H9 (cell line): ENCODE measurements at regions not wholly inside any gene's neighbourhood (a gene's known extent, or its start where the extent isn't known, plus 50 kb on each side); places are given as distances from the start of the nearest gene placed in this dataset.

Experiments used
- DNase-seq: peaks from one replicate; pipeline ENCODE4 v3.0.0-alpha.2; 2017
- H2AFZ ChIP-seq: one replicate; pipeline ENCODE4 v1.6.1; 2013; ENCODE audit warnings: mild to moderate bottlenecking, low read length, control low read depth, moderate library complexity
- H2AK5ac ChIP-seq: 2 replicates; pipeline ENCODE4 v1.6.1; 2013; ENCODE audit warnings: low read length, control low read depth, mixed read lengths; ENCODE audit not compliant: insufficient read length
- H2BK120ac ChIP-seq: one replicate; pipeline ENCODE4 v1.6.1; 2013; ENCODE audit warnings: low read depth, mild to moderate bottlenecking, low read length, control low read depth, inconsistent platforms; ENCODE audit not compliant: poor library complexity, severe bottlenecking
- H2BK12ac ChIP-seq: 2 replicates; pipeline ENCODE4 v1.6.1; 2013; ENCODE audit warnings: low read length, control low read depth, mixed read lengths, low read depth; ENCODE audit not compliant: insufficient read length
- H2BK15ac ChIP-seq: 2 replicates; pipeline ENCODE4 v1.6.1; 2013; ENCODE audit warnings: low read depth, low read length, control low read depth
- H2BK20ac ChIP-seq: one replicate; pipeline ENCODE4 v1.6.1; 2013; ENCODE audit warnings: low read depth, mild to moderate bottlenecking, low read length, control low read depth, inconsistent platforms; ENCODE audit not compliant: poor library complexity, severe bottlenecking
- H2BK5ac ChIP-seq: 2 replicates; pipeline ENCODE4 v1.6.1; 2013; ENCODE audit warnings: low read length, control low read depth, mixed read lengths; ENCODE audit not compliant: insufficient read length
- H3K14ac ChIP-seq: 2 replicates; pipeline ENCODE4 v1.6.1; 2013; ENCODE audit warnings: low read length, control low read depth; ENCODE audit not compliant: insufficient read depth
- H3K18ac ChIP-seq: 2 replicates; pipeline ENCODE4 v1.6.1; 2013; ENCODE audit warnings: low read depth, mild to moderate bottlenecking, mixed read lengths, low read length, control low read depth; ENCODE audit not compliant: insufficient read length
- H3K23ac ChIP-seq: 2 replicates; pipeline ENCODE4 v1.6.1; 2013; ENCODE audit warnings: low read length, control low read depth, mixed read lengths, low read depth; ENCODE audit not compliant: insufficient read length
- H3K23me2 ChIP-seq: 2 replicates; pipeline ENCODE4 v1.6.1; 2013; ENCODE audit warnings: low read depth, mild to moderate bottlenecking, mixed read lengths, low read length, control low read depth; ENCODE audit not compliant: insufficient read length, poor library complexity, severe bottlenecking
- H3K27ac ChIP-seq: 2 replicates; pipeline ENCODE4 v1.5.1; 2013; ENCODE audit warnings: low read length, control low read depth, mixed read lengths, low read depth; ENCODE audit not compliant: insufficient read length
- H3K27me3 ChIP-seq: 2 replicates; pipeline ENCODE4 v1.6.1; 2013; ENCODE audit warnings: low read length, control low read depth, inconsistent platforms; ENCODE audit not compliant: insufficient read depth
- H3K4ac ChIP-seq: 2 replicates; pipeline ENCODE4 v1.6.1; 2013; ENCODE audit warnings: low read depth, mild to moderate bottlenecking, control low read depth, inconsistent platforms, low read length, moderate library complexity
- H3K4me1 ChIP-seq: 2 replicates; pipeline ENCODE4 v1.6.1; 2013; ENCODE audit warnings: low read length, control low read depth, inconsistent platforms; ENCODE audit not compliant: insufficient read depth
- H3K4me2 ChIP-seq: 2 replicates; pipeline ENCODE4 v1.6.1; 2013; ENCODE audit warnings: low read length, control low read depth, mixed read lengths; ENCODE audit not compliant: insufficient read length, insufficient read depth
- H3K56ac ChIP-seq: 2 replicates; pipeline ENCODE4 v1.6.1; 2013; ENCODE audit warnings: low read depth, mild to moderate bottlenecking, mixed read lengths, low read length, control low read depth; ENCODE audit not compliant: insufficient read length
- H3K79me1 ChIP-seq: 2 replicates; pipeline ENCODE4 v1.6.1; 2013; ENCODE audit warnings: low read depth, mild to moderate bottlenecking, moderate library complexity, low read length, control low read depth, inconsistent platforms; ENCODE audit not compliant: insufficient read depth, poor library complexity, severe bottlenecking
- H3K79me2 ChIP-seq: 2 replicates; pipeline ENCODE4 v1.6.1; 2013; ENCODE audit warnings: low read length, control low read depth, inconsistent platforms; ENCODE audit not compliant: insufficient read depth
- H3K9ac ChIP-seq: 2 replicates; pipeline ENCODE4 v1.6.1; 2013; ENCODE audit warnings: low read length, control low read depth, mixed read lengths; ENCODE audit not compliant: insufficient read length; ENCODE audit errors: extremely low read depth
- H3K9me3 ChIP-seq: one replicate; pipeline ENCODE4 v1.6.1; 2013; ENCODE audit warnings: low read depth, low read length, inconsistent platforms; ENCODE audit not compliant: control insufficient read depth
- H3T11ph ChIP-seq: one replicate; pipeline ENCODE4 v1.6.1; 2013; ENCODE audit warnings: mild to moderate bottlenecking, low read length, control low read depth, inconsistent platforms
- H4K20me1 ChIP-seq: one replicate; pipeline ENCODE4 v1.6.1; 2013; ENCODE audit not compliant: control insufficient read depth, insufficient read length, insufficient read depth
- H4K5ac ChIP-seq: 2 replicates; pipeline ENCODE4 v1.6.1; 2013; ENCODE audit warnings: low read depth, mild to moderate bottlenecking, mixed read lengths, low read length, control low read depth; ENCODE audit not compliant: insufficient read length
- H4K8ac ChIP-seq: replicated peaks from 2 replicates; pipeline ENCODE4 v1.6.1; 2013; ENCODE audit warnings: low read length, control low read depth, mixed read lengths, low read depth; ENCODE audit not compliant: insufficient read length
- H4K91ac ChIP-seq: 2 replicates; pipeline ENCODE4 v1.6.1; 2013; ENCODE audit warnings: low read depth, mild to moderate bottlenecking, moderate library complexity, mixed read lengths, low read length, control low read depth; ENCODE audit not compliant: insufficient read length
- H3K27ac Mint-ChIP-seq, 3 experiments: 2 replicates in 2 of 3; 3 replicates in 1 of 3; pipeline ENCODE4 v1.8.0; 2020 to 2021; ENCODE audit warnings: mixed read lengths in 3 of 3, mild to moderate bottlenecking in 1 of 3, moderate library complexity in 1 of 3
- H3K27me3 Mint-ChIP-seq: 2 replicates; pipeline ENCODE4 v1.8.0; 2021; ENCODE audit warnings: low read depth, mild to moderate bottlenecking, moderate library complexity, mixed read lengths
- H3K36me3 Mint-ChIP-seq, 3 experiments: 2 replicates in 2 of 3; 3 replicates in 1 of 3; pipeline ENCODE4 v1.8.0; 2020 to 2021; ENCODE audit warnings: low read depth in 3 of 3, mixed read lengths in 3 of 3; ENCODE audit not compliant: insufficient read depth in 1 of 3
- H3K4me1 Mint-ChIP-seq, 2 experiments: 2 replicates each; pipeline ENCODE4 v1.8.0; 2020; ENCODE audit warnings: mixed read lengths in 2 of 2
- H3K4me3 Mint-ChIP-seq, 2 experiments: 2 replicates in 1 of 2; 3 replicates in 1 of 2; pipeline ENCODE4 v1.8.0; 2020 to 2021; ENCODE audit warnings: mild to moderate bottlenecking in 2 of 2, mixed read lengths in 2 of 2, moderate library complexity in 1 of 2
- H3K9me3 Mint-ChIP-seq, 2 experiments: 2 replicates in 1 of 2; 3 replicates in 1 of 2; pipeline ENCODE4 v1.8.0; 2020; ENCODE audit warnings: mild to moderate bottlenecking in 2 of 2, mixed read lengths in 2 of 2, moderate library complexity in 1 of 2
- CTCF ChIP-seq: fragments of 200-600 bp; sonication (generic); conservative IDR thresholded peaks from 3 replicates; pipeline ENCODE4 v1.8.0; 2021; ENCODE audit warnings: antibody characterized with exemption, mild to moderate bottlenecking
- WGBS: extraction: QIAGEN DNeasy Blood & Tissue Kit; methylation state at CpG from one replicate; pipeline ENCODE4 v1.1.7; 2013; ENCODE audit warnings: missing lambda C conversion rate, low lambda C conversion rate, mixed read lengths; ENCODE audit not compliant: insufficient read length; ENCODE audit errors: extremely low coverage; 5-methylcytosine and 5-hydroxymethylcytosine counted together

GRCh38 chr5:8517456-8517855, 648.5 kb downstream of the MTRR start:
- Histone ChIP-seq H3K9ac (no peak overlapping the region), H4K91ac (no peak overlapping the region), H3K79me2 (no peaks in the 10 kb centered on the region), H2BK20ac (no peak overlapping the region), H3K56ac (no peak overlapping the region), H3K4me2 (no peak overlapping the region), H4K8ac (no peak overlapping the region), H3K14ac (no peak overlapping the region), H3K79me1 (no peaks in the 10 kb centered on the region), H2BK15ac (no peak overlapping the region), H3K23me2 (no peaks in the 10 kb centered on the region), H2AK5ac (no peak overlapping the region), H2BK5ac (no peak overlapping the region), H2AFZ (no peak overlapping the region), H3T11ph (no peak overlapping the region), H3K18ac (no peak overlapping the region), H3K9me3 (no peaks in the 10 kb centered on the region), H4K5ac (no peak overlapping the region), H2BK120ac (no peak overlapping the region), H3K4me1 (no peaks in the 10 kb centered on the region), H4K20me1 (no peaks in the 10 kb centered on the region), H3K23ac (no peak overlapping the region), H3K4ac (no peak overlapping the region), H3K27me3 (no peaks in the 10 kb centered on the region), H3K27ac (no peak overlapping the region), H2BK12ac (no peak overlapping the region)
- WGBS: no CpG with 5 or more reads among the region's 6 CpGs
- Mint-ChIP-seq H3K27me3 (no peaks in the 10 kb centered on the region), H3K36me3 (peaks cover 0 to 2% (median 0%) of the 10 kb centered on the region in 3 experiments; a peak in 1 of 7 replicates), H3K4me1 (peaks cover 14 to 16% of the 10 kb centered on the region in 2 experiments), H3K27ac (no peak overlapping the region), H3K4me3 (no peak overlapping the region), H3K9me3 (no peaks in the 10 kb centered on the region; a peak in 2 of 5 replicates)
- no peak for TF ChIP-seq CTCF
- no peak for DNase-seq
